ENCODE measurements at regions not wholly inside any gene's neighbourhood (a gene's known extent, or its start where the extent isn't known, plus 50 kb on each side); places are given as distances from the start of the nearest gene placed in this dataset.

- TF ChIP-seq, protein P1, sequence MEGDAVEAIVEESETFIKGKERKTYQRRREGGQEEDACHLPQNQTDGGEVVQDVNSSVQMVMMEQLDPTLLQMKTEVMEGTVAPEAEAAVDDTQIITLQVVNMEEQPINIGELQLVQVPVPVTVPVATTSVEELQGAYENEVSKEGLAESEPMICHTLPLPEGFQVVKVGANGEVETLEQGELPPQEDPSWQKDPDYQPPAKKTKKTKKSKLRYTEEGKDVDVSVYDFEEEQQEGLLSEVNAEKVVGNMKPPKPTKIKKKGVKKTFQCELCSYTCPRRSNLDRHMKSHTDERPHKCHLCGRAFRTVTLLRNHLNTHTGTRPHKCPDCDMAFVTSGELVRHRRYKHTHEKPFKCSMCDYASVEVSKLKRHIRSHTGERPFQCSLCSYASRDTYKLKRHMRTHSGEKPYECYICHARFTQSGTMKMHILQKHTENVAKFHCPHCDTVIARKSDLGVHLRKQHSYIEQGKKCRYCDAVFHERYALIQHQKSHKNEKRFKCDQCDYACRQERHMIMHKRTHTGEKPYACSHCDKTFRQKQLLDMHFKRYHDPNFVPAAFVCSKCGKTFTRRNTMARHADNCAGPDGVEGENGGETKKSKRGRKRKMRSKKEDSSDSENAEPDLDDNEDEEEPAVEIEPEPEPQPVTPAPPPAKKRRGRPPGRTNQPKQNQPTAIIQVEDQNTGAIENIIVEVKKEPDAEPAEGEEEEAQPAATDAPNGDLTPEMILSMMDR (conservative IDR thresholded peaks at IDR 0.05), result no peak
- no peak for TF ChIP-seq EZH2 (IDR thresholded peaks at IDR 0.05; ENCODE audit: low read depth)
Measured at GRCh38 chr10:55233505-55233904, 432.5 kb upstream of the PCDH15 start.
